ENCODE measurements at regions not wholly inside any gene's neighbourhood (a gene's known extent, or its start where the extent isn't known, plus 50 kb on each side); places are given as distances from the start of the nearest gene placed in this dataset.
"Not testable (repeated sequence)": the region's sequence is repeated elsewhere in the genome, so short reads cannot be mapped to it uniquely, and the experiment has no call there.

GRCh38 chr5:118301696-118302095 is 686.7 kb downstream of the DTWD2 start:
- DNase-seq = no peak

GRCh38 chr5:118295045-118295444 is 693.3 kb downstream of the DTWD2 start:
- no peak for DNase-seq

- no peak for DNase-seq
Observed at GRCh38 chr5:118293378-118293777, 695.0 kb downstream of the DTWD2 start.

GRCh38 chr5:118290204-118290603 is 698.1 kb downstream of the DTWD2 start:
- no peak for DNase-seq

- not testable (repeated sequence) for DNase-seq
Observed at GRCh38 chr5:118284230-118284629, 704.1 kb downstream of the DTWD2 start.

- DNase-seq = not testable (repeated sequence)
Observed at GRCh38 chr5:118282480-118283038, 705.8 kb downstream of the DTWD2 start.

GRCh38 chr5:118279540-118280294 is 708.6 kb downstream of the DTWD2 start:
- no peak for DNase-seq

- DNase-seq = no peak
Observed at GRCh38 chr5:118270526-118270925, 717.8 kb downstream of the DTWD2 start.

GRCh38 chr5:118258223-118258622 is 730.1 kb downstream of the DTWD2 start:
- no peak for DNase-seq

- DNase-seq = no peak
Observed at GRCh38 chr5:118257066-118257465, 731.3 kb downstream of the DTWD2 start.

GRCh38 chr5:118253225-118254061 is 734.9 kb downstream of the DTWD2 start:
- peak in 3 of 58 donors; percentile 1 to 15 (median 7) for DNase-seq

GRCh38 chr5:118249386-118249785 is 739.0 kb downstream of the DTWD2 start:
- no peak for DNase-seq

GRCh38 chr5:118247458-118247857 is 740.9 kb downstream of the DTWD2 start:
- no peak for DNase-seq

- DNase-seq = no peak
Observed at GRCh38 chr5:118243613-118244012, 744.7 kb downstream of the DTWD2 start.

GRCh38 chr5:118243068-118243467 is 745.3 kb downstream of the DTWD2 start:
- no peak for DNase-seq

GRCh38 chr5:118236108-118236849 is 752.1 kb downstream of the DTWD2 start:
- no peak for DNase-seq

- no peak for DNase-seq
Observed at GRCh38 chr5:118233606-118234005, 754.7 kb downstream of the DTWD2 start.

GRCh38 chr5:118228489-118228888 is 759.9 kb downstream of the DTWD2 start:
- no peak for DNase-seq

- DNase-seq = no peak
Observed at GRCh38 chr5:118224546-118224945, 763.8 kb downstream of the DTWD2 start.

GRCh38 chr5:118220556-118221195 is 767.7 kb downstream of the DTWD2 start:
- DNase-seq = no peak

GRCh38 chr5:118211606-118212005 is 776.7 kb downstream of the DTWD2 start:
- DNase-seq = no peak
